Sigmoid colon (tissue), 6 donors: ENCODE measurements at regions not wholly inside any gene's neighbourhood (a gene's known extent, or its start where the extent isn't known, plus 50 kb on each side); places are given as distances from the start of the nearest gene placed in this dataset.

Source experiments
- DNase-seq: peaks from one replicate; pipeline ENCODE4 v3.0.0-alpha.2; 2019
- H3K27ac ChIP-seq, 4 donors: fragments of 200-600 bp; sonication (generic); one replicate each; pipeline ENCODE4 v1.5.1; 2016 to 2019; ENCODE audit warnings: mild to moderate bottlenecking in 1 of 4
- H3K27me3 ChIP-seq, 3 donors: fragments of 200-600 bp; sonication (generic); one replicate each; pipeline ENCODE4 v1.5.1; 2019; ENCODE audit warnings: mild to moderate bottlenecking in 1 of 3
- H3K36me3 ChIP-seq, 4 donors: fragments of 200-600 bp; sonication (generic); one replicate each; pipeline ENCODE4 v1.5.1; 2016 to 2019
- H3K4me1 ChIP-seq, 4 donors: fragments of 200-600 bp; sonication (generic); one replicate each; pipeline ENCODE4 v1.5.1; 2017 to 2019
- H3K4me3 ChIP-seq, 4 donors: fragments of 200-600 bp; sonication (generic); one replicate each; pipeline ENCODE4 v1.5.1; 2017 to 2019; ENCODE audit warnings: mild to moderate bottlenecking in 2 of 4, moderate library complexity in 1 of 4
- H3K9me3 ChIP-seq, 4 donors: fragments of 200-600 bp in 3 of 4; sonication (generic) in 3 of 4; one replicate each; pipeline versions ENCODE4 v1.5.1 to v1.6.1; 2013 to 2019
- EP300 ChIP-seq, 4 donors: sonication (generic); formaldehyde crosslinking; IDR thresholded peaks; one replicate each; pipeline ENCODE4 v1.6.1; 2017; ENCODE audit warnings: antibody characterized with exemption in 4 of 4
- POLR2A ChIP-seq, 2 donors: fragments of 450-650 bp; IDR thresholded peaks; one replicate each; pipeline ENCODE4 v1.6.1; 2016; ENCODE audit warnings: antibody characterized with exemption in 2 of 2, mild to moderate bottlenecking in 2 of 2, moderate library complexity in 2 of 2
- POLR2AphosphoS5 ChIP-seq, 4 donors: sonication (generic); formaldehyde crosslinking; IDR thresholded peaks; one replicate each; pipeline ENCODE4 v1.6.1; 2017; ENCODE audit warnings: antibody characterized with exemption in 4 of 4
- WGBS, 2 donors: extraction: QIAGEN DNeasy Blood & Tissue Kit; methylation state at CpG; one replicate each; pipeline ENCODE4 v1.1.7; 2013; 5-methylcytosine and 5-hydroxymethylcytosine counted together
- intact Hi-C: fragments of 100-400 bp; cut with DNase I; formaldehyde crosslinking; loops from one replicate; pipeline ENCODE4 v1.15.1; 2023
- TF ChIP-seq, protein P1 (sequence below), 4 experiments: fragments of 450-650 bp in 3 of 4; fragments of 200-600 bp in 1 of 4; IDR thresholded peaks; one replicate each; pipeline ENCODE4 v1.5.1; 2016 to 2019; ENCODE audit warnings: antibody characterized with exemption in 4 of 4, mild to moderate bottlenecking in 3 of 4, moderate library complexity in 2 of 4
- donor health status: healthy with polysubstance abuse.
- donor health status: healthy.

DNA sequence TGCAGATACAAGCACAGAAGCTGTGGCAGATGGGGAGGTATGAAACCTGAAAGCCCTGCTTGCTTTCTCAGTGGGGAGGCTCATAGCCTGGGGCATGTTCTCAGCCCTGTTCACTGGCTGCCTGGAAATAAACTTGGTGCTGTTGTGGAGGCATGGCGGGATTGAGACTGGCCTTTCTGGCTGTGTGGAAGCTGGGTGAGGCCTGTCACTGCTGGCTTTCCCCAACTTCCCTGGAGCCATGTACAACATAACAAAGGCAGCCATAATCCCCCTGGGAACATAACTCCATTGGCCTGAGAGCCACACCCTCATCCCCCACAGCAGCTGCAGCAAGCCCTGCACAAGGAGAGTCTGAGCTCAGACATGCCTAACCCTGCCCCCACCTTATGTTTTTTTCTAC lies 237.7 kb upstream of the TLL1 start:
- 79 to 88% methylated on average over 1 of the region's 1 CpG for WGBS, 2 donors
- Histone ChIP-seq H3K27me3 (no peaks in the 10 kb centered on the region), H3K27ac (no peak overlapping the region), H3K4me3 (no peak overlapping the region), H3K9me3 (no peaks in the 10 kb centered on the region), H3K4me1 (peaks cover 0 to 12% (median 4%) of the 10 kb centered on the region in 4 donors), H3K36me3 (no peaks in the 10 kb centered on the region)
- no peak for TF ChIP-seq POLR2AphosphoS5 (IDR thresholded peaks at IDR 0.05)
- TF ChIP-seq, protein P1, sequence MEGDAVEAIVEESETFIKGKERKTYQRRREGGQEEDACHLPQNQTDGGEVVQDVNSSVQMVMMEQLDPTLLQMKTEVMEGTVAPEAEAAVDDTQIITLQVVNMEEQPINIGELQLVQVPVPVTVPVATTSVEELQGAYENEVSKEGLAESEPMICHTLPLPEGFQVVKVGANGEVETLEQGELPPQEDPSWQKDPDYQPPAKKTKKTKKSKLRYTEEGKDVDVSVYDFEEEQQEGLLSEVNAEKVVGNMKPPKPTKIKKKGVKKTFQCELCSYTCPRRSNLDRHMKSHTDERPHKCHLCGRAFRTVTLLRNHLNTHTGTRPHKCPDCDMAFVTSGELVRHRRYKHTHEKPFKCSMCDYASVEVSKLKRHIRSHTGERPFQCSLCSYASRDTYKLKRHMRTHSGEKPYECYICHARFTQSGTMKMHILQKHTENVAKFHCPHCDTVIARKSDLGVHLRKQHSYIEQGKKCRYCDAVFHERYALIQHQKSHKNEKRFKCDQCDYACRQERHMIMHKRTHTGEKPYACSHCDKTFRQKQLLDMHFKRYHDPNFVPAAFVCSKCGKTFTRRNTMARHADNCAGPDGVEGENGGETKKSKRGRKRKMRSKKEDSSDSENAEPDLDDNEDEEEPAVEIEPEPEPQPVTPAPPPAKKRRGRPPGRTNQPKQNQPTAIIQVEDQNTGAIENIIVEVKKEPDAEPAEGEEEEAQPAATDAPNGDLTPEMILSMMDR (IDR thresholded peaks at IDR 0.05) = no peak
- no peak for TF ChIP-seq POLR2A (IDR thresholded peaks at IDR 0.05)
- TF ChIP-seq EP300 (IDR thresholded peaks at IDR 0.05) = no peak
- no peak for DNase-seq
- intact Hi-C loops = no loop called here

DNA sequence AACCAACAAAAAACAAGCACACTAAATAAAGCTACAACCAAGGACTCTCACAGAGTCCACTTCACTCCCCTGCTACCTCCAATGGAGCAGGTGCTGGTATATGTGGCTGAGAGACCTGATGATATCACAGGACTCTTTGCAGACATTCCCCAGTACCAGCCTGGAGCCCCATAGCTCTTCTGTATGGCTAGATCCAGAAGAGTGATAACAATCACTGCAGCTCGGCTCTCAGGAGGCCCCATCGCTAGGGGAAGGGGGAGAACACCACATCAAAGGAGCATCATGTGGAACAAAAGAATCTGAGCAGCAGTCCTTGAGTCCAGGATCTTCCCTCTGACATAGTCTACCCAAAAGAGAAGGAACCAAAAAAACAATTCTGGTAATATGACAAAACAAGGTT lies 237.1 kb upstream of the TLL1 start:
- no peaks in the 10 kb centered on the region for H3K36me3 ChIP-seq
- WGBS, 2 donors = 69 to 76% methylated on average over 2 of the region's 2 CpGs
- no peak overlapping the region for H3K4me3 ChIP-seq
- H3K9me3 ChIP-seq = no peaks in the 10 kb centered on the region
- H3K27ac ChIP-seq = no peak overlapping the region
- TF ChIP-seq POLR2A (IDR thresholded peaks at IDR 0.05) (no peak), EP300 (IDR thresholded peaks at IDR 0.05) (no peak), POLR2AphosphoS5 (IDR thresholded peaks at IDR 0.05) (no peak)
- TF ChIP-seq, protein P1 (IDR thresholded peaks at IDR 0.05) = no peak
- no peaks in the 10 kb centered on the region for H3K27me3 ChIP-seq
- intact Hi-C loops = no loop called here
- peaks cover 0 to 12% (median 4%) of the 10 kb centered on the region in 4 donors for H3K4me1 ChIP-seq
- no peak for DNase-seq

DNA sequence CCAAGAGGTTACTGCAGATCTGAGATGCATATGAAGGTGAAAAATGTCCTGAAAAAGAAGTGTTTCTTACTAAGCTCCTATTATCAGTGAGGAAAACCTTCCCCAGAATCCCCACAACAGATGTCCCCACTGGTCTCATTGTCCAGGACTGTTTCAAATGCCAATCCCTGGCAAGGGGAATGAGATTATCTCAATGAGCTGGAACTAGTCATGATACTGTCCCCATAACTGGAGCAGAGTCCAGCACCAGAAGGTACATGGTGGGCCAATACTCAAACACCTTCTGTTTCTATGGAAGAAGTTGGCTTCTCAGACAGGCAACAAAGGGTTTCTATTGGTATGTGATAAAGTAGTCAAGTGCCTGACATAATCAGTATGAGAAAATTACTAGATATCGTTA lies 221.1 kb upstream of the TLL1 start:
- 94 to 95% methylated on average over 1 of the region's 1 CpG for WGBS, 2 donors
- intact Hi-C loops = no loop called here
- no peak overlapping the region for H3K4me3 ChIP-seq
- H3K27me3 ChIP-seq = no peaks in the 10 kb centered on the region
- no peaks in the 10 kb centered on the region for H3K4me1 ChIP-seq
- H3K36me3 ChIP-seq = no peaks in the 10 kb centered on the region
- no peak overlapping the region for H3K27ac ChIP-seq
- peaks cover 0 to 5% (median 3%) of the 10 kb centered on the region in 4 donors for H3K9me3 ChIP-seq
- TF ChIP-seq POLR2A (IDR thresholded peaks at IDR 0.05) (no peak), EP300 (IDR thresholded peaks at IDR 0.05) (no peak), POLR2AphosphoS5 (IDR thresholded peaks at IDR 0.05) (no peak)
- TF ChIP-seq, protein P1 (IDR thresholded peaks at IDR 0.05) = no peak
- no peak for DNase-seq

DNA sequence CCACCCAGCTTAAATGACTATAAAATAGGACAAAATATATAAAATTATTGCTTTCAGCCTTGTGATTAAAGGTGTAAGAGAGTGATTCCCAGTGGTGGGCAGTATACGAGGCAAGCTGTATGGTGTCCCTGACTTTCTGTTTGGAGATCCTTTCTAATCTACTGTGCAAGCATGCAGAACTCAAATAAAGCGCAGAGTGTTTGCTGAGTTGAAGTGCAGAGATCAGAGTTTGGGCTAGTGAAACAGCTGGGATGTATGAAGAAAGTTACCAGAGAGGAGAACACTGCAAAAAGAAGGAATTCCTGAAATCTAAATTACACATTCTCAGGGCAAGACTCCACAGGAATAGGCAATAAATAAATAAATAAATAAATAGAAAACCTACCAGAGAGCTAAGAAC lies 218.5 kb upstream of the TLL1 start:
- no peak overlapping the region for H3K4me3 ChIP-seq
- no peaks in the 10 kb centered on the region for H3K36me3 ChIP-seq
- H3K27me3 ChIP-seq = no peaks in the 10 kb centered on the region

More for the DNA sequence above, 218.5 kb upstream of the TLL1 start:
- no peak for DNase-seq
- Histone ChIP-seq H3K27ac (no peak overlapping the region), H3K9me3 (peaks cover 0 to 5% (median 3%) of the 10 kb centered on the region in 4 donors), H3K4me1 (no peaks in the 10 kb centered on the region)
- TF ChIP-seq POLR2A (IDR thresholded peaks at IDR 0.05) (no peak), POLR2AphosphoS5 (IDR thresholded peaks at IDR 0.05) (no peak), EP300 (IDR thresholded peaks at IDR 0.05) (no peak)
- TF ChIP-seq, protein P1 (IDR thresholded peaks at IDR 0.05) = no peak
- intact Hi-C loops = no loop called here
- 47 to 80% methylated on average over 2 of the region's 2 CpGs for WGBS, 2 donors
